H9 (cell line): ENCODE measurements at regions not wholly inside any gene's neighbourhood (a gene's known extent, or its start where the extent isn't known, plus 50 kb on each side); places are given as distances from the start of the nearest gene placed in this dataset.

Source experiments
- DNase-seq: peaks from one replicate; pipeline ENCODE4 v3.0.0-alpha.2; 2017
- H2AFZ ChIP-seq: one replicate; pipeline ENCODE4 v1.6.1; 2013; ENCODE audit warnings: mild to moderate bottlenecking, low read length, control low read depth, moderate library complexity
- H2AK5ac ChIP-seq: 2 replicates; pipeline ENCODE4 v1.6.1; 2013; ENCODE audit warnings: low read length, control low read depth, mixed read lengths; ENCODE audit not compliant: insufficient read length
- H2BK120ac ChIP-seq: one replicate; pipeline ENCODE4 v1.6.1; 2013; ENCODE audit warnings: low read depth, mild to moderate bottlenecking, low read length, control low read depth, inconsistent platforms; ENCODE audit not compliant: poor library complexity, severe bottlenecking
- H2BK12ac ChIP-seq: 2 replicates; pipeline ENCODE4 v1.6.1; 2013; ENCODE audit warnings: low read length, control low read depth, mixed read lengths, low read depth; ENCODE audit not compliant: insufficient read length
- H2BK15ac ChIP-seq: 2 replicates; pipeline ENCODE4 v1.6.1; 2013; ENCODE audit warnings: low read depth, low read length, control low read depth
- H2BK20ac ChIP-seq: one replicate; pipeline ENCODE4 v1.6.1; 2013; ENCODE audit warnings: low read depth, mild to moderate bottlenecking, low read length, control low read depth, inconsistent platforms; ENCODE audit not compliant: poor library complexity, severe bottlenecking
- H2BK5ac ChIP-seq: 2 replicates; pipeline ENCODE4 v1.6.1; 2013; ENCODE audit warnings: low read length, control low read depth, mixed read lengths; ENCODE audit not compliant: insufficient read length
- H3K14ac ChIP-seq: 2 replicates; pipeline ENCODE4 v1.6.1; 2013; ENCODE audit warnings: low read length, control low read depth; ENCODE audit not compliant: insufficient read depth
- H3K18ac ChIP-seq: 2 replicates; pipeline ENCODE4 v1.6.1; 2013; ENCODE audit warnings: low read depth, mild to moderate bottlenecking, mixed read lengths, low read length, control low read depth; ENCODE audit not compliant: insufficient read length
- H3K23ac ChIP-seq: 2 replicates; pipeline ENCODE4 v1.6.1; 2013; ENCODE audit warnings: low read length, control low read depth, mixed read lengths, low read depth; ENCODE audit not compliant: insufficient read length
- H3K23me2 ChIP-seq: 2 replicates; pipeline ENCODE4 v1.6.1; 2013; ENCODE audit warnings: low read depth, mild to moderate bottlenecking, mixed read lengths, low read length, control low read depth; ENCODE audit not compliant: insufficient read length, poor library complexity, severe bottlenecking
- H3K27ac ChIP-seq: 2 replicates; pipeline ENCODE4 v1.5.1; 2013; ENCODE audit warnings: low read length, control low read depth, mixed read lengths, low read depth; ENCODE audit not compliant: insufficient read length
- H3K27me3 ChIP-seq: 2 replicates; pipeline ENCODE4 v1.6.1; 2013; ENCODE audit warnings: low read length, control low read depth, inconsistent platforms; ENCODE audit not compliant: insufficient read depth
- H3K4ac ChIP-seq: 2 replicates; pipeline ENCODE4 v1.6.1; 2013; ENCODE audit warnings: low read depth, mild to moderate bottlenecking, control low read depth, inconsistent platforms, low read length, moderate library complexity
- H3K4me1 ChIP-seq: 2 replicates; pipeline ENCODE4 v1.6.1; 2013; ENCODE audit warnings: low read length, control low read depth, inconsistent platforms; ENCODE audit not compliant: insufficient read depth
- H3K4me2 ChIP-seq: 2 replicates; pipeline ENCODE4 v1.6.1; 2013; ENCODE audit warnings: low read length, control low read depth, mixed read lengths; ENCODE audit not compliant: insufficient read length, insufficient read depth
- H3K56ac ChIP-seq: 2 replicates; pipeline ENCODE4 v1.6.1; 2013; ENCODE audit warnings: low read depth, mild to moderate bottlenecking, mixed read lengths, low read length, control low read depth; ENCODE audit not compliant: insufficient read length
- H3K79me1 ChIP-seq: 2 replicates; pipeline ENCODE4 v1.6.1; 2013; ENCODE audit warnings: low read depth, mild to moderate bottlenecking, moderate library complexity, low read length, control low read depth, inconsistent platforms; ENCODE audit not compliant: insufficient read depth, poor library complexity, severe bottlenecking
- H3K79me2 ChIP-seq: 2 replicates; pipeline ENCODE4 v1.6.1; 2013; ENCODE audit warnings: low read length, control low read depth, inconsistent platforms; ENCODE audit not compliant: insufficient read depth
- H3K9ac ChIP-seq: 2 replicates; pipeline ENCODE4 v1.6.1; 2013; ENCODE audit warnings: low read length, control low read depth, mixed read lengths; ENCODE audit not compliant: insufficient read length; ENCODE audit errors: extremely low read depth
- H3K9me3 ChIP-seq: one replicate; pipeline ENCODE4 v1.6.1; 2013; ENCODE audit warnings: low read depth, low read length, inconsistent platforms; ENCODE audit not compliant: control insufficient read depth
- H3T11ph ChIP-seq: one replicate; pipeline ENCODE4 v1.6.1; 2013; ENCODE audit warnings: mild to moderate bottlenecking, low read length, control low read depth, inconsistent platforms
- H4K20me1 ChIP-seq: one replicate; pipeline ENCODE4 v1.6.1; 2013; ENCODE audit not compliant: control insufficient read depth, insufficient read length, insufficient read depth
- H4K5ac ChIP-seq: 2 replicates; pipeline ENCODE4 v1.6.1; 2013; ENCODE audit warnings: low read depth, mild to moderate bottlenecking, mixed read lengths, low read length, control low read depth; ENCODE audit not compliant: insufficient read length
- H4K8ac ChIP-seq: replicated peaks from 2 replicates; pipeline ENCODE4 v1.6.1; 2013; ENCODE audit warnings: low read length, control low read depth, mixed read lengths, low read depth; ENCODE audit not compliant: insufficient read length
- H4K91ac ChIP-seq: 2 replicates; pipeline ENCODE4 v1.6.1; 2013; ENCODE audit warnings: low read depth, mild to moderate bottlenecking, moderate library complexity, mixed read lengths, low read length, control low read depth; ENCODE audit not compliant: insufficient read length
- H3K27ac Mint-ChIP-seq, 3 experiments: 2 replicates in 2 of 3; 3 replicates in 1 of 3; pipeline ENCODE4 v1.8.0; 2020 to 2021; ENCODE audit warnings: mixed read lengths in 3 of 3, mild to moderate bottlenecking in 1 of 3, moderate library complexity in 1 of 3
- H3K27me3 Mint-ChIP-seq: 2 replicates; pipeline ENCODE4 v1.8.0; 2021; ENCODE audit warnings: low read depth, mild to moderate bottlenecking, moderate library complexity, mixed read lengths
- H3K36me3 Mint-ChIP-seq, 3 experiments: 2 replicates in 2 of 3; 3 replicates in 1 of 3; pipeline ENCODE4 v1.8.0; 2020 to 2021; ENCODE audit warnings: low read depth in 3 of 3, mixed read lengths in 3 of 3; ENCODE audit not compliant: insufficient read depth in 1 of 3
- H3K4me1 Mint-ChIP-seq, 2 experiments: 2 replicates each; pipeline ENCODE4 v1.8.0; 2020; ENCODE audit warnings: mixed read lengths in 2 of 2
- H3K4me3 Mint-ChIP-seq, 2 experiments: 2 replicates in 1 of 2; 3 replicates in 1 of 2; pipeline ENCODE4 v1.8.0; 2020 to 2021; ENCODE audit warnings: mild to moderate bottlenecking in 2 of 2, mixed read lengths in 2 of 2, moderate library complexity in 1 of 2
- H3K9me3 Mint-ChIP-seq, 2 experiments: 2 replicates in 1 of 2; 3 replicates in 1 of 2; pipeline ENCODE4 v1.8.0; 2020; ENCODE audit warnings: mild to moderate bottlenecking in 2 of 2, mixed read lengths in 2 of 2, moderate library complexity in 1 of 2
- CTCF ChIP-seq: fragments of 200-600 bp; sonication (generic); conservative IDR thresholded peaks from 3 replicates; pipeline ENCODE4 v1.8.0; 2021; ENCODE audit warnings: antibody characterized with exemption, mild to moderate bottlenecking
- WGBS: extraction: QIAGEN DNeasy Blood & Tissue Kit; methylation state at CpG from one replicate; pipeline ENCODE4 v1.1.7; 2013; ENCODE audit warnings: missing lambda C conversion rate, low lambda C conversion rate, mixed read lengths; ENCODE audit not compliant: insufficient read length; ENCODE audit errors: extremely low coverage; 5-methylcytosine and 5-hydroxymethylcytosine counted together

GRCh38 chr6:139852067-139852466 is 477.6 kb upstream of the CITED2 start:
- no peak overlapping the region for H2AFZ ChIP-seq
- no peak for TF ChIP-seq CTCF
- no peak for DNase-seq
- no peak overlapping the region for H3K14ac ChIP-seq
- H3K4me1 Mint-ChIP-seq, result peaks cover 22 to 23% of the 10 kb centered on the region in 2 experiments
- no peak overlapping the region for H4K8ac ChIP-seq
- H2BK20ac ChIP-seq, result no peak overlapping the region
- no peak overlapping the region for H3K18ac ChIP-seq
- no peak overlapping the region for H2AK5ac ChIP-seq
- H3K79me2 ChIP-seq, result no peaks in the 10 kb centered on the region
- H3K4me2 ChIP-seq, result no peak overlapping the region
- no peaks in the 10 kb centered on the region for H3K9me3 ChIP-seq
- H3K4me3 Mint-ChIP-seq, result no peak overlapping the region
- H3K23me2 ChIP-seq, result no peaks in the 10 kb centered on the region
- no peak overlapping the region for H4K5ac ChIP-seq
- H3K79me1 ChIP-seq, result no peaks in the 10 kb centered on the region
- no peak overlapping the region for H2BK120ac ChIP-seq
- no peak overlapping the region for H3K23ac ChIP-seq
- no peak overlapping the region for H2BK5ac ChIP-seq
- H3T11ph ChIP-seq, result no peak overlapping the region
- no peak overlapping the region for H4K91ac ChIP-seq
- no peak overlapping the region for H2BK12ac ChIP-seq
- peaks cover 3 to 7% of the 10 kb centered on the region in 2 experiments; a peak in 3 of 5 replicates for H3K9me3 Mint-ChIP-seq
- H3K27ac ChIP-seq, result no peak overlapping the region
- H3K36me3 Mint-ChIP-seq, result peaks cover 0 to 14% (median 0%) of the 10 kb centered on the region in 3 experiments; a peak in 2 of 7 replicates
- H3K27me3 ChIP-seq, result no peaks in the 10 kb centered on the region
- H3K4me1 ChIP-seq, result no peaks in the 10 kb centered on the region
- no peak overlapping the region for H3K56ac ChIP-seq
- WGBS, result no CpG with 5 or more reads among the region's 2 CpGs
- no peaks in the 10 kb centered on the region for H3K27me3 Mint-ChIP-seq
- no peak overlapping the region for H3K4ac ChIP-seq
- H2BK15ac ChIP-seq, result no peak overlapping the region
- no peaks in the 10 kb centered on the region for H4K20me1 ChIP-seq
- H3K9ac ChIP-seq, result no peak overlapping the region
- H3K27ac Mint-ChIP-seq, result no peak overlapping the region
